Suprapubic skin (tissue), 3 donors: ENCODE measurements at regions not wholly inside any gene's neighbourhood (a gene's known extent, or its start where the extent isn't known, plus 50 kb on each side); places are given as distances from the start of the nearest gene placed in this dataset.

ENCODE experiments used
- EP300 ChIP-seq: sonication (generic); formaldehyde crosslinking; IDR thresholded peaks from one replicate; pipeline ENCODE4 v1.6.1; 2017; ENCODE audit warnings: antibody characterized with exemption
- TF ChIP-seq, protein P1 (sequence below), 2 donors: fragments of 200-600 bp in 1 of 2; fragments of 450-650 bp in 1 of 2; sonication (generic) in 1 of 2; IDR thresholded peaks; one replicate each; pipeline ENCODE4 v1.5.1; 2016 to 2019; ENCODE audit warnings: antibody characterized with exemption in 2 of 2, mild to moderate bottlenecking in 1 of 2, moderate library complexity in 1 of 2

DNA sequence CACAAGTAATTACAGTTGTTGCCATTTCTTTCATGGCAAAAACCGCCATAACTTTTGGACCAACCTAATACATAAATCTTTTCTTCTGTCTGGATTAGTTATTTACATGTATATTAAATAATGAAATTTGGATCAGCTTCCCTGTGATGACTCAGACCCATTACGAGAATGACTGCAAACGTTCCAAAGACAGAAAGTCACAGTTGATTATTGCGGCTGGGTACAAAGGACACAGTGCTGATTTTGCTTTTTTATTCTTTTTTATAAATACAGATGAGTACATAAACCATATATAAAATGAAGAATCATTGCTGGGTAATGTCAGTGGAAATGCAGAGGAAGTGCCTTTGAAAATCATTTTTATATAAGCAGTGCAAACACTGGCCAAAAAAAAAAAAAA, 126.2 kb downstream of the TWIST2 start:
- TF ChIP-seq, protein P1, sequence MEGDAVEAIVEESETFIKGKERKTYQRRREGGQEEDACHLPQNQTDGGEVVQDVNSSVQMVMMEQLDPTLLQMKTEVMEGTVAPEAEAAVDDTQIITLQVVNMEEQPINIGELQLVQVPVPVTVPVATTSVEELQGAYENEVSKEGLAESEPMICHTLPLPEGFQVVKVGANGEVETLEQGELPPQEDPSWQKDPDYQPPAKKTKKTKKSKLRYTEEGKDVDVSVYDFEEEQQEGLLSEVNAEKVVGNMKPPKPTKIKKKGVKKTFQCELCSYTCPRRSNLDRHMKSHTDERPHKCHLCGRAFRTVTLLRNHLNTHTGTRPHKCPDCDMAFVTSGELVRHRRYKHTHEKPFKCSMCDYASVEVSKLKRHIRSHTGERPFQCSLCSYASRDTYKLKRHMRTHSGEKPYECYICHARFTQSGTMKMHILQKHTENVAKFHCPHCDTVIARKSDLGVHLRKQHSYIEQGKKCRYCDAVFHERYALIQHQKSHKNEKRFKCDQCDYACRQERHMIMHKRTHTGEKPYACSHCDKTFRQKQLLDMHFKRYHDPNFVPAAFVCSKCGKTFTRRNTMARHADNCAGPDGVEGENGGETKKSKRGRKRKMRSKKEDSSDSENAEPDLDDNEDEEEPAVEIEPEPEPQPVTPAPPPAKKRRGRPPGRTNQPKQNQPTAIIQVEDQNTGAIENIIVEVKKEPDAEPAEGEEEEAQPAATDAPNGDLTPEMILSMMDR (IDR thresholded peaks at IDR 0.05), result no peak
- TF ChIP-seq EP300, result no peak
